ENCODE measurements at regions not wholly inside any gene's neighbourhood (a gene's known extent, or its start where the extent isn't known, plus 50 kb on each side); places are given as distances from the start of the nearest gene placed in this dataset.

GRCh38 chr13:30108216-30108912, 199.0 kb downstream of the KATNAL1 start:
- intact Hi-C loops (cut with DNase I) = no loop called here
- no peaks in the 10 kb centered on the region for H3K27me3 ChIP-seq (ENCODE audit: low read depth)
- no peaks in the 10 kb centered on the region for H3K36me3 ChIP-seq
- DNase-seq (no peak), ATAC-seq (no peak)
- H3K4me3 ChIP-seq = no peak overlapping the region
- no peaks in the 10 kb centered on the region for H3K9me3 ChIP-seq
- no peak for TF ChIP-seq CTCF (IDR thresholded peaks at IDR 0.05)
- peaks cover 7% of the 10 kb centered on the region for H3K4me1 ChIP-seq
- H3K27ac ChIP-seq = peak overlapping the region; percentile 25

GRCh38 chr13:30107521-30108136, 199.7 kb downstream of the KATNAL1 start:
- Histone ChIP-seq H3K27ac (no peak overlapping the region), H3K27me3 (ENCODE audit: low read depth) (no peaks in the 10 kb centered on the region), H3K4me1 (peaks cover 2% of the 10 kb centered on the region), H3K4me3 (no peak overlapping the region), H3K9me3 (no peaks in the 10 kb centered on the region), H3K36me3 (no peaks in the 10 kb centered on the region)
- DNase-seq (peak; percentile 68), ATAC-seq (peak in 1 of 2 donors; percentile 27)
- intact Hi-C loops (cut with DNase I) = no loop called here
- no peak for TF ChIP-seq CTCF (IDR thresholded peaks at IDR 0.05)

- TF ChIP-seq CTCF (IDR thresholded peaks at IDR 0.05) = no peak
- intact Hi-C loops (cut with DNase I) = no loop called here
- no peak for DNase-seq
- Histone ChIP-seq H3K4me1 (no peaks in the 10 kb centered on the region), H3K9me3 (no peaks in the 10 kb centered on the region), H3K36me3 (no peaks in the 10 kb centered on the region), H3K27ac (no peak overlapping the region), H3K4me3 (no peak overlapping the region), H3K27me3 (ENCODE audit: low read depth) (no peaks in the 10 kb centered on the region)
- peak in 1 of 2 donors; percentile 39 for ATAC-seq
These were observed 200.2 kb downstream of the KATNAL1 start for GRCh38 chr13:30107121-30107520.

- Histone ChIP-seq H3K4me3 (no peak overlapping the region), H3K9me3 (no peaks in the 10 kb centered on the region), H3K27me3 (ENCODE audit: low read depth) (no peaks in the 10 kb centered on the region), H3K4me1 (no peaks in the 10 kb centered on the region), H3K36me3 (no peaks in the 10 kb centered on the region), H3K27ac (no peak overlapping the region)
- DNase-seq (peak; percentile 60), ATAC-seq (peak; percentile 63 to 66)
- TF ChIP-seq CTCF (IDR thresholded peaks at IDR 0.05) = no peak
- intact Hi-C loops (cut with DNase I) = no loop called here
These were observed 202.0 kb downstream of the KATNAL1 start for GRCh38 chr13:30105381-30105780.

GRCh38 chr13:30103161-30103840, 204.1 kb downstream of the KATNAL1 start:
- Histone ChIP-seq H3K4me3 (no peak overlapping the region), H3K27ac (no peak overlapping the region), H3K9me3 (no peaks in the 10 kb centered on the region), H3K27me3 (ENCODE audit: low read depth) (no peaks in the 10 kb centered on the region), H3K36me3 (no peaks in the 10 kb centered on the region), H3K4me1 (no peaks in the 10 kb centered on the region)
- DNase-seq = no peak
- no peak for TF ChIP-seq CTCF (IDR thresholded peaks at IDR 0.05)
- intact Hi-C loops (cut with DNase I) = no loop called here
- no peak for ATAC-seq

Measured in lower lobe of right lung (tissue), 2 donors.